HG03520 (cell line): ENCODE measurements at regions not wholly inside any gene's neighbourhood (a gene's known extent, or its start where the extent isn't known, plus 50 kb on each side); places are given as distances from the start of the nearest gene placed in this dataset.

ENCODE experiments used
- ATAC-seq: cut with Tn5 transposase; IDR thresholded peaks from one replicate; pipeline ENCODE4 v1.9.1; 2021; ENCODE audit warnings: mild to moderate bottlenecking, moderate library complexity; ENCODE audit not compliant: unreplicated experiment

GRCh38 chr5:4541334-4541733 lies 598.8 kb upstream of the ADAMTS16 start:
- no peak for ATAC-seq

GRCh38 chr5:4542145-4542778 lies 597.9 kb upstream of the ADAMTS16 start:
- ATAC-seq, result no peak

GRCh38 chr5:4544049-4544670 lies 596.0 kb upstream of the ADAMTS16 start:
- no peak for ATAC-seq

GRCh38 chr5:4547547-4547946 lies 592.6 kb upstream of the ADAMTS16 start:
- no peak for ATAC-seq

GRCh38 chr5:4548341-4548740 lies 591.8 kb upstream of the ADAMTS16 start:
- no peak for ATAC-seq

GRCh38 chr5:4549351-4549750 lies 590.8 kb upstream of the ADAMTS16 start:
- no peak for ATAC-seq

GRCh38 chr5:4551034-4551433 lies 589.1 kb upstream of the ADAMTS16 start:
- no peak for ATAC-seq

GRCh38 chr5:4553130-4553529 lies 587.0 kb upstream of the ADAMTS16 start:
- ATAC-seq, result no peak

- ATAC-seq, result no peak
Measured at GRCh38 chr5:4553978-4554377, 586.2 kb upstream of the ADAMTS16 start.

- ATAC-seq, result no peak
Measured at GRCh38 chr5:4555725-4556285, 584.3 kb upstream of the ADAMTS16 start.

- ATAC-seq, result no peak
Measured at GRCh38 chr5:4561403-4561802, 578.7 kb upstream of the ADAMTS16 start.

- ATAC-seq, result no peak
Measured at GRCh38 chr5:4563400-4563799, 576.7 kb upstream of the ADAMTS16 start.

GRCh38 chr5:4570047-4570995 lies 569.8 kb upstream of the ADAMTS16 start:
- no peak for ATAC-seq

GRCh38 chr5:4571248-4571948 lies 568.7 kb upstream of the ADAMTS16 start:
- no peak for ATAC-seq

- no peak for ATAC-seq
Measured at GRCh38 chr5:4572311-4573100, 567.6 kb upstream of the ADAMTS16 start.

GRCh38 chr5:4575608-4576007 lies 564.5 kb upstream of the ADAMTS16 start:
- no peak for ATAC-seq

- ATAC-seq, result no peak
Measured at GRCh38 chr5:4576161-4576748, 563.9 kb upstream of the ADAMTS16 start.

- ATAC-seq, result no peak
Measured at GRCh38 chr5:4576908-4577307, 563.2 kb upstream of the ADAMTS16 start.

GRCh38 chr5:4579679-4580078 lies 560.5 kb upstream of the ADAMTS16 start:
- no peak for ATAC-seq

- no peak for ATAC-seq
Measured at GRCh38 chr5:4580772-4581171, 559.4 kb upstream of the ADAMTS16 start.
